WTC11 (cell line): ENCODE measurements at regions not wholly inside any gene's neighbourhood (a gene's known extent, or its start where the extent isn't known, plus 50 kb on each side); places are given as distances from the start of the nearest gene placed in this dataset.

ENCODE experiments used
- ATAC-seq: fragments of 200-7000 bp; cut with Tn5 transposase; 2 replicates; pipeline ENCODE4 v1.10.0; 2021; ENCODE audit warnings: mild to moderate bottlenecking, moderate library complexity
- CTCF ChIA-PET: fragments of 300-600 bp; sonication (Branson Sonifier 250); formaldehyde crosslinking; loops from one replicate; lab custom pipeline; 2021; ENCODE audit warnings: antibody characterized with exemption; lab: Charles Lee
- POLR2A ChIA-PET: fragments of 350-600 bp; sonication (Branson Sonifier 250); formaldehyde crosslinking; loops from one replicate; lab custom pipeline; 2021; ENCODE audit warnings: antibody characterized with exemption; lab: Charles Lee
- DNase-seq: peaks from one replicate; pipeline ENCODE4 v3.0.0; 2021; ENCODE audit warnings: low spot score
- H3K27ac Mint-ChIP-seq: 2 replicates; pipeline ENCODE4 v1.8.0; 2021; ENCODE audit warnings: mixed read lengths
- H3K27me3 Mint-ChIP-seq: 2 replicates; pipeline ENCODE4 v1.8.0; 2021; ENCODE audit warnings: low read depth, mild to moderate bottlenecking, moderate library complexity, mixed read lengths
- H3K36me3 Mint-ChIP-seq: 2 replicates; pipeline ENCODE4 v1.8.0; 2021; ENCODE audit warnings: mixed read lengths
- H3K4me1 Mint-ChIP-seq: 2 replicates; pipeline ENCODE4 v1.8.0; 2022; ENCODE audit warnings: mixed read lengths
- H3K4me3 Mint-ChIP-seq: 2 replicates; pipeline ENCODE4 v1.8.0; 2021; ENCODE audit warnings: mild to moderate bottlenecking, moderate library complexity, mixed read lengths
- H3K9me3 Mint-ChIP-seq: 2 replicates; pipeline ENCODE4 v1.8.0; 2021; ENCODE audit warnings: mixed read lengths
- ATF1 ChIP-seq: sonication (generic); formaldehyde crosslinking; IDR thresholded peaks from 2 replicates; pipeline ENCODE4 v1.8.1; 2023; ENCODE audit warnings: mild to moderate bottlenecking, moderate library complexity, missing genetic modification reagents
- FOXK1 ChIP-seq: sonication (generic); formaldehyde crosslinking; IDR thresholded peaks from 2 replicates; pipeline ENCODE4 v1.8.0; 2022; ENCODE audit warnings: mild to moderate bottlenecking, moderate library complexity, missing genetic modification reagents
- GABPB1 ChIP-seq: sonication (generic); formaldehyde crosslinking; IDR thresholded peaks from 2 replicates; pipeline ENCODE4 v1.8.1; 2023; ENCODE audit warnings: mild to moderate bottlenecking, missing genetic modification reagents
- GTF2I ChIP-seq: fragments of 250-450 bp; sonication (Bioruptor Pico); conservative IDR thresholded peaks from 2 replicates; pipeline ENCODE4 v1.4.0; 2021; ENCODE audit warnings: mild to moderate bottlenecking
- JAZF1 ChIP-seq: fragments of 250-450 bp; sonication (Bioruptor Pico); IDR thresholded peaks from 2 replicates; pipeline ENCODE4 v1.9.0; 2021; ENCODE audit warnings: moderate library complexity, mild to moderate bottlenecking, inconsistent platforms
- KAT7 ChIP-seq: sonication (generic); formaldehyde crosslinking; IDR thresholded peaks from 2 replicates; pipeline ENCODE4 v1.8.1; 2023; ENCODE audit warnings: missing genetic modification reagents, mild to moderate bottlenecking, borderline replicate concordance
- MXD4 ChIP-seq: fragments of 250-450 bp; sonication (Bioruptor Pico); IDR thresholded peaks from 2 replicates; pipeline ENCODE4 v1.8.0; 2021; ENCODE audit warnings: mild to moderate bottlenecking, moderate library complexity, borderline replicate concordance
- NFE2L1 ChIP-seq: sonication (generic); formaldehyde crosslinking; IDR thresholded peaks from 2 replicates; pipeline ENCODE4 v1.8.1; 2023; ENCODE audit warnings: missing genetic modification reagents
- NFYB ChIP-seq: sonication (generic); formaldehyde crosslinking; conservative IDR thresholded peaks from 2 replicates; pipeline ENCODE4 v1.8.0; 2022; ENCODE audit warnings: low read depth, missing genetic modification reagents
- NR1H2 ChIP-seq: sonication (generic); formaldehyde crosslinking; IDR thresholded peaks from 2 replicates; pipeline ENCODE4 v1.9.0; 2021; ENCODE audit warnings: mild to moderate bottlenecking, moderate library complexity, missing genetic modification reagents
- NR2C2 ChIP-seq: sonication (generic); formaldehyde crosslinking; IDR thresholded peaks from 2 replicates; pipeline ENCODE4 v1.8.0; 2022; ENCODE audit warnings: mild to moderate bottlenecking, missing genetic modification reagents
- NR3C1 ChIP-seq: sonication (generic); formaldehyde crosslinking; conservative IDR thresholded peaks from 2 replicates; pipeline ENCODE4 v1.8.1; 2023; ENCODE audit warnings: low read depth, mild to moderate bottlenecking, missing genetic modification reagents
- OVOL2 ChIP-seq: fragments of 250-450 bp; sonication (Bioruptor Pico); IDR thresholded peaks from 2 replicates; pipeline ENCODE4 v1.9.0; 2021; ENCODE audit warnings: mild to moderate bottlenecking, borderline replicate concordance
- RELA ChIP-seq: sonication (generic); formaldehyde crosslinking; IDR thresholded peaks from 2 replicates; pipeline ENCODE4 v1.8.1; 2022; ENCODE audit warnings: missing genetic modification reagents, mild to moderate bottlenecking, borderline replicate concordance
- ZNF138 ChIP-seq: sonication (generic); formaldehyde crosslinking; conservative IDR thresholded peaks from 2 replicates; pipeline ENCODE4 v1.8.1; 2022; ENCODE audit warnings: mild to moderate bottlenecking, moderate library complexity, missing genetic modification reagents
- ZNF232 ChIP-seq: sonication (generic); formaldehyde crosslinking; IDR thresholded peaks from 2 replicates; pipeline ENCODE4 v1.8.0; 2022; ENCODE audit warnings: mild to moderate bottlenecking, missing genetic modification reagents
- ZNF281 ChIP-seq: sonication (generic); formaldehyde crosslinking; IDR thresholded peaks from 2 replicates; pipeline ENCODE4 v1.8.0; 2023; ENCODE audit warnings: mild to moderate bottlenecking, missing genetic modification reagents
- ZSCAN18 ChIP-seq: fragments of 250-450 bp; sonication (Bioruptor Pico); IDR thresholded peaks from 2 replicates; pipeline ENCODE4 v2.1.2; 2022; ENCODE audit warnings: mild to moderate bottlenecking, moderate library complexity
- TF ChIP-seq, protein P1 (sequence below): sonication (generic); formaldehyde crosslinking; IDR thresholded peaks from 2 replicates; pipeline ENCODE4 v1.8.1; 2023; ENCODE audit warnings: mild to moderate bottlenecking, missing genetic modification reagents
- TF ChIP-seq, protein P2 (sequence below): fragments of 250-450 bp; sonication (Bioruptor Pico); IDR thresholded peaks from 2 replicates; pipeline ENCODE4 v1.9.0; 2021; ENCODE audit warnings: moderate library complexity, mild to moderate bottlenecking, inconsistent platforms, borderline replicate concordance
- TF ChIP-seq, protein P3 (sequence below): sonication (generic); formaldehyde crosslinking; IDR thresholded peaks from 2 replicates; pipeline ENCODE4 v1.8.0; 2023; ENCODE audit warnings: missing genetic modification reagents
- TF ChIP-seq, protein P4 (sequence below): fragments of 200-600 bp; IDR thresholded peaks from 2 replicates; pipeline ENCODE4 v1.8.0; 2022; ENCODE audit warnings: antibody characterized with exemption
- TF ChIP-seq, protein P5 (sequence below): sonication (generic); formaldehyde crosslinking; IDR thresholded peaks from 2 replicates; pipeline ENCODE4 v1.8.0; 2022; ENCODE audit warnings: mild to moderate bottlenecking, missing genetic modification reagents
- TF ChIP-seq, protein P6 (sequence below): sonication (generic); formaldehyde crosslinking; IDR thresholded peaks from 2 replicates; pipeline ENCODE4 v1.8.1; 2023; ENCODE audit warnings: mild to moderate bottlenecking, missing genetic modification reagents, borderline replicate concordance

- TF ChIP-seq, protein P1, sequence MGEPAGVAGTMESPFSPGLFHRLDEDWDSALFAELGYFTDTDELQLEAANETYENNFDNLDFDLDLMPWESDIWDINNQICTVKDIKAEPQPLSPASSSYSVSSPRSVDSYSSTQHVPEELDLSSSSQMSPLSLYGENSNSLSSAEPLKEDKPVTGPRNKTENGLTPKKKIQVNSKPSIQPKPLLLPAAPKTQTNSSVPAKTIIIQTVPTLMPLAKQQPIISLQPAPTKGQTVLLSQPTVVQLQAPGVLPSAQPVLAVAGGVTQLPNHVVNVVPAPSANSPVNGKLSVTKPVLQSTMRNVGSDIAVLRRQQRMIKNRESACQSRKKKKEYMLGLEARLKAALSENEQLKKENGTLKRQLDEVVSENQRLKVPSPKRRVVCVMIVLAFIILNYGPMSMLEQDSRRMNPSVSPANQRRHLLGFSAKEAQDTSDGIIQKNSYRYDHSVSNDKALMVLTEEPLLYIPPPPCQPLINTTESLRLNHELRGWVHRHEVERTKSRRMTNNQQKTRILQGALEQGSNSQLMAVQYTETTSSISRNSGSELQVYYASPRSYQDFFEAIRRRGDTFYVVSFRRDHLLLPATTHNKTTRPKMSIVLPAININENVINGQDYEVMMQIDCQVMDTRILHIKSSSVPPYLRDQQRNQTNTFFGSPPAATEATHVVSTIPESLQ (CRISPR knock-in tag): no peak
- TF ChIP-seq, protein P2, sequence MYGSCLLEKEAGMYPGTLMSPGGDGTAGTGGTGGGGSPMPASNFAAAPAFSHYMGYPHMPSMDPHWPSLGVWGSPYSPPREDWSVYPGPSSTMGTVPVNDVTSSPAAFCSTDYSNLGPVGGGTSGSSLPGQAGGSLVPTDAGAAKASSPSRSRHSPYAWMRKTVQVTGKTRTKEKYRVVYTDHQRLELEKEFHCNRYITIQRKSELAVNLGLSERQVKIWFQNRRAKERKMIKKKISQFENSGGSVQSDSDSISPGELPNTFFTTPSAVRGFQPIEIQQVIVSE (CRISPR knock-in tag): no peak
- TF ChIP-seq, protein P3, sequence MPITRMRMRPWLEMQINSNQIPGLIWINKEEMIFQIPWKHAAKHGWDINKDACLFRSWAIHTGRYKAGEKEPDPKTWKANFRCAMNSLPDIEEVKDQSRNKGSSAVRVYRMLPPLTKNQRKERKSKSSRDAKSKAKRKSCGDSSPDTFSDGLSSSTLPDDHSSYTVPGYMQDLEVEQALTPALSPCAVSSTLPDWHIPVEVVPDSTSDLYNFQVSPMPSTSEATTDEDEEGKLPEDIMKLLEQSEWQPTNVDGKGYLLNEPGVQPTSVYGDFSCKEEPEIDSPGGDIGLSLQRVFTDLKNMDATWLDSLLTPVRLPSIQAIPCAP (CRISPR knock-in tag): no peak
- TF ChIP-seq NFYB (CRISPR knock-in tag) (no peak), MXD4 (CRISPR knock-in tag) (no peak), NFE2L1 (CRISPR knock-in tag) (no peak), FOXK1 (no peak), ZNF138 (CRISPR knock-in tag) (no peak), ZSCAN18 (CRISPR knock-in tag) (no peak), NR3C1 (no peak), RELA (no peak)
- TF ChIP-seq, protein P4, sequence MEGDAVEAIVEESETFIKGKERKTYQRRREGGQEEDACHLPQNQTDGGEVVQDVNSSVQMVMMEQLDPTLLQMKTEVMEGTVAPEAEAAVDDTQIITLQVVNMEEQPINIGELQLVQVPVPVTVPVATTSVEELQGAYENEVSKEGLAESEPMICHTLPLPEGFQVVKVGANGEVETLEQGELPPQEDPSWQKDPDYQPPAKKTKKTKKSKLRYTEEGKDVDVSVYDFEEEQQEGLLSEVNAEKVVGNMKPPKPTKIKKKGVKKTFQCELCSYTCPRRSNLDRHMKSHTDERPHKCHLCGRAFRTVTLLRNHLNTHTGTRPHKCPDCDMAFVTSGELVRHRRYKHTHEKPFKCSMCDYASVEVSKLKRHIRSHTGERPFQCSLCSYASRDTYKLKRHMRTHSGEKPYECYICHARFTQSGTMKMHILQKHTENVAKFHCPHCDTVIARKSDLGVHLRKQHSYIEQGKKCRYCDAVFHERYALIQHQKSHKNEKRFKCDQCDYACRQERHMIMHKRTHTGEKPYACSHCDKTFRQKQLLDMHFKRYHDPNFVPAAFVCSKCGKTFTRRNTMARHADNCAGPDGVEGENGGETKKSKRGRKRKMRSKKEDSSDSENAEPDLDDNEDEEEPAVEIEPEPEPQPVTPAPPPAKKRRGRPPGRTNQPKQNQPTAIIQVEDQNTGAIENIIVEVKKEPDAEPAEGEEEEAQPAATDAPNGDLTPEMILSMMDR: no peak
- TF ChIP-seq, protein P5, sequence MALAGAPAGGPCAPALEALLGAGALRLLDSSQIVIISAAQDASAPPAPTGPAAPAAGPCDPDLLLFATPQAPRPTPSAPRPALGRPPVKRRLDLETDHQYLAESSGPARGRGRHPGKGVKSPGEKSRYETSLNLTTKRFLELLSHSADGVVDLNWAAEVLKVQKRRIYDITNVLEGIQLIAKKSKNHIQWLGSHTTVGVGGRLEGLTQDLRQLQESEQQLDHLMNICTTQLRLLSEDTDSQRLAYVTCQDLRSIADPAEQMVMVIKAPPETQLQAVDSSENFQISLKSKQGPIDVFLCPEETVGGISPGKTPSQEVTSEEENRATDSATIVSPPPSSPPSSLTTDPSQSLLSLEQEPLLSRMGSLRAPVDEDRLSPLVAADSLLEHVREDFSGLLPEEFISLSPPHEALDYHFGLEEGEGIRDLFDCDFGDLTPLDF (CRISPR knock-in tag): no peak
Measured at GRCh38 chr16:5977329-5977728, 879.7 kb upstream of the EEF2KMT start (continued).

DNA sequence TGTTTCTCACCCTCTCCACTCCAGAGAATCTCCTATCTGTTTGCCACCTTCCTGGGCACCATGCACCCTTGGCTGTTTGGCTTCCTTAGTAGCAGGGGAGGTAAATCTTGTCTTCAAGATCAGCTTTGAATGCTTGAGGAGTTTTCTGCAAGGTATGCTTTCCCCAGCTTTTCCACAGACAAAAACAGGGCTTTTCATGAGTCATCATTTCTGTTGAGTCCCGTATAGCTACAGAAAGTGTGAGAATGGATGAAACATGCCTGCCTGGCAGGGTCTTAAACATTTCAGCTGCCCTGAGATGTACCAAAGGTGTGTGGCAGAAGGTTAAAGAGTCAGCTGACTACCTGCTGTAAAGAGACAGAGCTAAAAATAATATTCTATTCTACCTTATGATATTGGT, 875.2 kb upstream of the EEF2KMT start:
- Mint-ChIP-seq H3K27ac (no peak overlapping the region), H3K36me3 (peaks cover 75% of the 10 kb centered on the region), H3K27me3 (peaks cover 3% of the 10 kb centered on the region; the same call in 1 of the 2 replicates), H3K4me1 (no peaks in the 10 kb centered on the region), H3K9me3 (peaks cover 76% of the 10 kb centered on the region), H3K4me3 (no peak overlapping the region)
- ATAC-seq (no peak), DNase-seq (no peak)
- CTCF ChIA-PET: no interaction called here
- POLR2A ChIA-PET: no interaction called here
- TF ChIP-seq GABPB1 (CRISPR knock-in tag) (no peak), NR1H2 (CRISPR knock-in tag) (no peak), OVOL2 (CRISPR knock-in tag) (no peak), ZNF232 (CRISPR knock-in tag) (no peak), NR2C2 (CRISPR knock-in tag) (no peak), KAT7 (CRISPR knock-in tag) (no peak), GTF2I (CRISPR knock-in tag) (no peak), ZNF281 (CRISPR knock-in tag) (no peak), ATF1 (CRISPR knock-in tag) (no peak), JAZF1 (CRISPR knock-in tag) (no peak)
- TF ChIP-seq, protein P6, sequence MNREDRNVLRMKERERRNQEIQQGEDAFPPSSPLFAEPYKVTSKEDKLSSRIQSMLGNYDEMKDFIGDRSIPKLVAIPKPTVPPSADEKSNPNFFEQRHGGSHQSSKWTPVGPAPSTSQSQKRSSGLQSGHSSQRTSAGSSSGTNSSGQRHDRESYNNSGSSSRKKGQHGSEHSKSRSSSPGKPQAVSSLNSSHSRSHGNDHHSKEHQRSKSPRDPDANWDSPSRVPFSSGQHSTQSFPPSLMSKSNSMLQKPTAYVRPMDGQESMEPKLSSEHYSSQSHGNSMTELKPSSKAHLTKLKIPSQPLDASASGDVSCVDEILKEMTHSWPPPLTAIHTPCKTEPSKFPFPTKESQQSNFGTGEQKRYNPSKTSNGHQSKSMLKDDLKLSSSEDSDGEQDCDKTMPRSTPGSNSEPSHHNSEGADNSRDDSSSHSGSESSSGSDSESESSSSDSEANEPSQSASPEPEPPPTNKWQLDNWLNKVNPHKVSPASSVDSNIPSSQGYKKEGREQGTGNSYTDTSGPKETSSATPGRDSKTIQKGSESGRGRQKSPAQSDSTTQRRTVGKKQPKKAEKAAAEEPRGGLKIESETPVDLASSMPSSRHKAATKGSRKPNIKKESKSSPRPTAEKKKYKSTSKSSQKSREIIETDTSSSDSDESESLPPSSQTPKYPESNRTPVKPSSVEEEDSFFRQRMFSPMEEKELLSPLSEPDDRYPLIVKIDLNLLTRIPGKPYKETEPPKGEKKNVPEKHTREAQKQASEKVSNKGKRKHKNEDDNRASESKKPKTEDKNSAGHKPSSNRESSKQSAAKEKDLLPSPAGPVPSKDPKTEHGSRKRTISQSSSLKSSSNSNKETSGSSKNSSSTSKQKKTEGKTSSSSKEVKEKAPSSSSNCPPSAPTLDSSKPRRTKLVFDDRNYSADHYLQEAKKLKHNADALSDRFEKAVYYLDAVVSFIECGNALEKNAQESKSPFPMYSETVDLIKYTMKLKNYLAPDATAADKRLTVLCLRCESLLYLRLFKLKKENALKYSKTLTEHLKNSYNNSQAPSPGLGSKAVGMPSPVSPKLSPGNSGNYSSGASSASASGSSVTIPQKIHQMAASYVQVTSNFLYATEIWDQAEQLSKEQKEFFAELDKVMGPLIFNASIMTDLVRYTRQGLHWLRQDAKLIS (CRISPR knock-in tag): no peak
